Thoracic aorta (tissue), 2 donors: ENCODE measurements at regions not wholly inside any gene's neighbourhood (a gene's known extent, or its start where the extent isn't known, plus 50 kb on each side); places are given as distances from the start of the nearest gene placed in this dataset.

ENCODE experiments used
- ATAC-seq: fragments of 150-250 bp; one replicate; pipeline ENCODE4 v1.8.0; 2017; ENCODE audit warnings: low read depth; ENCODE audit not compliant: insufficient number of reproducible peaks, low FRiP score
- DNase-seq: peaks from one replicate; pipeline ENCODE4 v3.0.0-alpha.2; 2020; ENCODE audit warnings: low spot score
- H3K27ac ChIP-seq, 2 donors: fragments of 200-600 bp; sonication (generic); 1 replicate in 1 of 2; 2 replicates in 1 of 2; pipeline ENCODE4 v1.5.1; 2016; ENCODE audit warnings: mild to moderate bottlenecking in 2 of 2, moderate library complexity in 2 of 2
- H3K27me3 ChIP-seq: fragments of 200-600 bp; sonication (generic); replicated peaks from 2 replicates; pipeline ENCODE4 v1.6.0; 2016; ENCODE audit warnings: mild to moderate bottlenecking; ENCODE audit not compliant: insufficient read depth
- H3K36me3 ChIP-seq: fragments of 200-600 bp; sonication (generic); one replicate; pipeline ENCODE4 v1.5.1; 2016
- H3K4me1 ChIP-seq, 2 donors: fragments of 200-600 bp; sonication (generic); 1 replicate in 1 of 2; 2 replicates in 1 of 2; pipeline versions ENCODE4 v1.5.1 to v1.6.0; 2016; ENCODE audit warnings: low read depth in 2 of 2, mild to moderate bottlenecking in 1 of 2; ENCODE audit not compliant: control insufficient read depth in 1 of 2
- H3K4me3 ChIP-seq: fragments of 200-600 bp; sonication (generic); 2 replicates; pipeline ENCODE4 v1.5.1; 2016; ENCODE audit warnings: mild to moderate bottlenecking
- H3K9me3 ChIP-seq: fragments of 200-600 bp; sonication (generic); 2 replicates; pipeline ENCODE4 v1.5.1; 2016
- TF ChIP-seq, protein P1 (sequence below): fragments of 200-600 bp; sonication (generic); IDR thresholded peaks from one replicate; pipeline ENCODE4 v1.5.1; 2019; ENCODE audit warnings: antibody characterized with exemption

DNA sequence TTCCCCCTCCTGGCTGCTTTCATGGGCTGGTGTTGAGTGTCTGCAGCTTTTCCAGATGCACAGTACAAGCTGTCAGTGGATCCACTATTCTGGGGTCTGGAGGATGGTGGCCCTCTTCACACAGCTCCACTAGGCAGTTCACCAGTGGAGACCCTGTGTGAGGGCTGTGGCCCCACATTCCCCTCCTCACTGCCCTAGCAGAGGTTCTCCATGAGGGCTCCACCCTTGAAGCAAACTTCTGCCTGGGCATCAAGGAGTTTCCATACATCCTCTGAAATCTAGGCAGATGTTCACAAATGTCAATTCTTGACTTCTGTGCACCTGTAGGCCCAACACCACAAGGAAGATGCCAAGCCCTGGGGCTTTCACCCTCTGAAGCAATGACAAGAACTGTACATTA lies 1386.2 kb upstream of the ACVR2A start:
- H3K27me3 ChIP-seq: no peaks in the 10 kb centered on the region
- H3K36me3 ChIP-seq: no peaks in the 10 kb centered on the region
- H3K4me1 ChIP-seq: no peaks in the 10 kb centered on the region
- TF ChIP-seq, protein P1, sequence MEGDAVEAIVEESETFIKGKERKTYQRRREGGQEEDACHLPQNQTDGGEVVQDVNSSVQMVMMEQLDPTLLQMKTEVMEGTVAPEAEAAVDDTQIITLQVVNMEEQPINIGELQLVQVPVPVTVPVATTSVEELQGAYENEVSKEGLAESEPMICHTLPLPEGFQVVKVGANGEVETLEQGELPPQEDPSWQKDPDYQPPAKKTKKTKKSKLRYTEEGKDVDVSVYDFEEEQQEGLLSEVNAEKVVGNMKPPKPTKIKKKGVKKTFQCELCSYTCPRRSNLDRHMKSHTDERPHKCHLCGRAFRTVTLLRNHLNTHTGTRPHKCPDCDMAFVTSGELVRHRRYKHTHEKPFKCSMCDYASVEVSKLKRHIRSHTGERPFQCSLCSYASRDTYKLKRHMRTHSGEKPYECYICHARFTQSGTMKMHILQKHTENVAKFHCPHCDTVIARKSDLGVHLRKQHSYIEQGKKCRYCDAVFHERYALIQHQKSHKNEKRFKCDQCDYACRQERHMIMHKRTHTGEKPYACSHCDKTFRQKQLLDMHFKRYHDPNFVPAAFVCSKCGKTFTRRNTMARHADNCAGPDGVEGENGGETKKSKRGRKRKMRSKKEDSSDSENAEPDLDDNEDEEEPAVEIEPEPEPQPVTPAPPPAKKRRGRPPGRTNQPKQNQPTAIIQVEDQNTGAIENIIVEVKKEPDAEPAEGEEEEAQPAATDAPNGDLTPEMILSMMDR: no peak
- H3K27ac ChIP-seq: no peak overlapping the region
- ATAC-seq (no peak), DNase-seq (no peak)
- peaks cover 3% of the 10 kb centered on the region for H3K9me3 ChIP-seq
- H3K4me3 ChIP-seq: no peak overlapping the region

DNA sequence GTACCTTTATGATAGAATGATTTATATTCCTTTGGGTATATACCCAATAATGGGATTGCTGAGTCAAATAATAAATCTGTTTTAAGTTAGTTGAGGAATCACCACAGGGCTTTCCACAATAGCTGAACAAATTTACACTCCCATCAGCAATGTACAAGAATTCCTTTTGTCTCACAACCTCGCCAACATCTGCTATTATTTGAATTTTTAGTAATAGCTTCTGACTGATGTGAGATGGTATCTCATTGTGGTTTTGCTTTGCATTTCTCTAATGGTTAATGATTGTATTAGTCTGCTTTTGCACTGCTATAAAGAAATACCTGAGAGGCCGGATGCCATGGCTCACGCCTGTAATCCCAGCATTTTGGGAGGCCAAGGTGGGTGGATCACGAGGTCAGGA lies 1387.6 kb upstream of the ACVR2A start:
- TF ChIP-seq, protein P1: no peak
- no peaks in the 10 kb centered on the region for H3K36me3 ChIP-seq
- no peaks in the 10 kb centered on the region for H3K4me1 ChIP-seq
- no peaks in the 10 kb centered on the region for H3K27me3 ChIP-seq
- no peak overlapping the region for H3K4me3 ChIP-seq
- no peak overlapping the region for H3K27ac ChIP-seq
- ATAC-seq (no peak), DNase-seq (no peak)
- peaks cover 3% of the 10 kb centered on the region for H3K9me3 ChIP-seq

DNA sequence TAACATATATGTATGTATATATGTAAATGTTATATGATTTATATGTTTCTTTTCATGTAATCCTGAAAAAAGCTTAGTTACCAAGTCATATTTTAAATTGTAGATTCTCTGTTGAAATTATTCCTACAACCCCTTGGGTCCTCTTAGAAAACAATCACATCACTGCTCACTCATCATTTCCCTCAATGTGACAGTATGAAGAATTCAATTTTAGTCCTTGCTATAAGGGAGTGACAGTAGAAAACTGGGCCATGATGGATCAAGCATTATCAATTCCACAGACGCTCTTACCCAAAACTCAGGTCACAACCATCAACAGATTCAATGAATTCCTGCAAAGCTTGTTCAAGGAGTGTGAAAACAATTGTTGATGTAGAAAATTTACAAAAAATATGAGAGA lies 1389.5 kb upstream of the ACVR2A start:
- no peak overlapping the region for H3K27ac ChIP-seq
- DNase-seq: no peak
- no peaks in the 10 kb centered on the region for H3K36me3 ChIP-seq
- no peak for ATAC-seq
- TF ChIP-seq, protein P1: no peak
- no peaks in the 10 kb centered on the region for H3K27me3 ChIP-seq
- H3K4me3 ChIP-seq: no peak overlapping the region
- H3K9me3 ChIP-seq: no peaks in the 10 kb centered on the region
- H3K4me1 ChIP-seq: no peaks in the 10 kb centered on the region

DNA sequence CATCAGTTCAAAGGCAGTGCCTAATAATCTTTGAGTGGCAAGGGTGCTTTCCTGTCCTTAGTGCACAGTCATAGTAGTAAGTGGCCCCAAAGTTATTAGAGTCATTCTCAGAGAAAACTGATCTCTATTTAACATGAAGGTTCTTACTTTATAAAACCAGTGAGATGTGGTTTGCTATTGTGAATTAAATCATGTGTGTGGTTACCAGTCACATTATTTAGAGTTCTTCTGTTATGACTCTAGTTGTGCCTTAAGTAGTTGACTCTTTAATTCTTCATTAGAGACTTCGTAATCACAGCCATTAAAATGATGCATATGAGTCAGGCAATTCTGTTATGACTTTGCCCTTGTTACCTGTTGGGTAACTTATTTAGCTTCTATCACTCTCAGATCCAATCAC lies 1392.9 kb upstream of the ACVR2A start:
- Histone ChIP-seq H3K4me3 (no peak overlapping the region), H3K36me3 (no peaks in the 10 kb centered on the region), H3K27ac (no peak overlapping the region), H3K27me3 (no peaks in the 10 kb centered on the region), H3K9me3 (no peaks in the 10 kb centered on the region), H3K4me1 (no peaks in the 10 kb centered on the region)
- no peak for ATAC-seq
- TF ChIP-seq, protein P1: no peak
- no peak for DNase-seq

DNA sequence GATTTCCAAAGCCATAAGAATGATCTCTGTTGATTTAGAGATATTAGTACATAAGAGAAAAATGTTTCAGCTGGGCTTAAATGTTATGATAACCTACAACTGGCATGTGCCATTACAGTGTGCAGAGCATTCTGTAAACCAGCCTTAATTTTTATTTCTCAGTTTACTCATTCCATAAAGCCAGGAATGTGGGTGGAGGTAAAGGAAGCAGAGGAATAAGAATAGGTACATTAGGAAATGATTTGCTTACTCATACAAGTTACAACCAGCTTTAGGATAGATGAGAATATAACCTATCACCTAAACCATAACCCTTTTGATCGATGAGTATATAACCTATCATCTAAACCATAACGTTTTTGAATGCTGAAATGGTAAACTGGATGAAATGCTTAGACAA lies 1394.7 kb upstream of the ACVR2A start:
- H3K36me3 ChIP-seq: no peaks in the 10 kb centered on the region
- ATAC-seq (no peak), DNase-seq (no peak)
- no peak overlapping the region for H3K27ac ChIP-seq
- no peaks in the 10 kb centered on the region for H3K9me3 ChIP-seq
- TF ChIP-seq, protein P1: no peak
- no peaks in the 10 kb centered on the region for H3K27me3 ChIP-seq
- H3K4me3 ChIP-seq: no peak overlapping the region
- H3K4me1 ChIP-seq: no peaks in the 10 kb centered on the region
